ENCODE measurements at regions not wholly inside any gene's neighbourhood (a gene's known extent, or its start where the extent isn't known, plus 50 kb on each side); places are given as distances from the start of the nearest gene placed in this dataset.

DNA sequence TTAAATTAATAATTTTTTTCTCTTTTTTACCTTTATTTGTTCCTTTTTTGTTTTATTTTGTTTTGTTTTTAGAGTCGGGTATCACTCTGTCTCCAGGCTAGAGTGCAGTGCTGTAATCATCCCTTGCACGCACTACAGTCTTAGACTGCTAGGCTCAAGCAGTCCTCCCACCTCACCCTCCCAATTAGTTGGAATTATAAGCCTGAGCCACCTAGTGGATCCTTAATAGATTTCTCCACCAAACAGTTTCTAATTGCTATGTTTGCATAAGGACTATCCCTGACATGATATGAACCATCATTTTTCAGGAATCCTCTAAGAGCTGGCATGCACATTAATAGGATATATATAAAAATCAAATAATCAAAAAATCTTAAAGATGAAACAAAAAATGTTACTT lies 993.2 kb downstream of the OTOL1 start (continued):
- no peak for TF ChIP-seq EGR2 (tag by site-specific recombination; IDR thresholded peaks at IDR 0.05; ENCODE audit: low read depth)
- no peak for TF ChIP-seq ZBTB48 (tag by site-specific recombination; IDR thresholded peaks at IDR 0.05)
- TF ChIP-seq ZNF830 (tag by site-specific recombination; IDR thresholded peaks at IDR 0.05; ENCODE audit: low read depth) = no peak

DNA sequence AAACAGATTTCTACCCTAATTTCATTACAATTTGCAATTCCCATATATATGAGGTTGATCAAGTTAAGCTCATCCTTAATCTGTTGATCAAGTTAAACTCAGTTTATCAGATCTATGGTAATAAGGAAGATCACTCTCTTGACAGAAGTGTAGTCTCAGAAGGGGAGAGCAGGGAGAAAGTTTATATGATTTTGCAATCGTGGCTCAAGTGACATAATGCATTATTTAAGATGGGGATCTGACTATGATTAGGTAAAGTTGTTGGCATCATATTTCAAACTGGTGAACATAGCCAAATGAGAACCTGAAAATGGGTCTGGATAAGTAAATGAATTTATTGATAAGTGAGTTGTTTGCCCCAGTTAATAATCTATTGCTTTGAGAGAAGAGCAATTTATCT lies 995.3 kb downstream of the OTOL1 start:
- H3K36me3 ChIP-seq (ENCODE audit: control insufficient read depth in 2 of 2, insufficient read depth in 1 of 2, low read length in 2 of 2) = no peaks in the 10 kb centered on the region
- no peak overlapping the region for H3K4me3 ChIP-seq (ENCODE audit: low read depth, low read length)
- ChIA-PET CTCF (no interaction called here), POLR2A (no interaction called here)
- TF ChIP-seq, protein P1, sequence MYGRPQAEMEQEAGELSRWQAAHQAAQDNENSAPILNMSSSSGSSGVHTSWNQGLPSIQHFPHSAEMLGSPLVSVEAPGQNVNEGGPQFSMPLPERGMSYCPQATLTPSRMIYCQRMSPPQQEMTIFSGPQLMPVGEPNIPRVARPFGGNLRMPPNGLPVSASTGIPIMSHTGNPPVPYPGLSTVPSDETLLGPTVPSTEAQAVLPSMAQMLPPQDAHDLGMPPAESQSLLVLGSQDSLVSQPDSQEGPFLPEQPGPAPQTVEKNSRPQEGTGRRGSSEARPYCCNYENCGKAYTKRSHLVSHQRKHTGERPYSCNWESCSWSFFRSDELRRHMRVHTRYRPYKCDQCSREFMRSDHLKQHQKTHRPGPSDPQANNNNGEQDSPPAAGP (tag by site-specific recombination; IDR thresholded peaks at IDR 0.05) = no peak
- TF ChIP-seq SP3 (tag by site-specific recombination; IDR thresholded peaks at IDR 0.05) (no peak), HOXC10 (CRISPR knock-in tag; IDR thresholded peaks at IDR 0.05) (no peak), SCRT2 (tag by site-specific recombination; IDR thresholded peaks at IDR 0.05) (no peak), ZNF654 (tag by site-specific recombination; IDR thresholded peaks at IDR 0.05; ENCODE audit: low read depth) (no peak), YY1 (tag by site-specific recombination; IDR thresholded peaks at IDR 0.05) (no peak)
- no peak overlapping the region for H3K27ac ChIP-seq (ENCODE audit: extremely low read depth, low read depth, low read length)
- H3K4me1 ChIP-seq (ENCODE audit: control insufficient read depth, insufficient read depth, low read length) = no peaks in the 10 kb centered on the region
- H3K9me3 ChIP-seq (ENCODE audit: control insufficient read depth, insufficient read depth, low read depth, low read length) = no peaks in the 10 kb centered on the region

DNA sequence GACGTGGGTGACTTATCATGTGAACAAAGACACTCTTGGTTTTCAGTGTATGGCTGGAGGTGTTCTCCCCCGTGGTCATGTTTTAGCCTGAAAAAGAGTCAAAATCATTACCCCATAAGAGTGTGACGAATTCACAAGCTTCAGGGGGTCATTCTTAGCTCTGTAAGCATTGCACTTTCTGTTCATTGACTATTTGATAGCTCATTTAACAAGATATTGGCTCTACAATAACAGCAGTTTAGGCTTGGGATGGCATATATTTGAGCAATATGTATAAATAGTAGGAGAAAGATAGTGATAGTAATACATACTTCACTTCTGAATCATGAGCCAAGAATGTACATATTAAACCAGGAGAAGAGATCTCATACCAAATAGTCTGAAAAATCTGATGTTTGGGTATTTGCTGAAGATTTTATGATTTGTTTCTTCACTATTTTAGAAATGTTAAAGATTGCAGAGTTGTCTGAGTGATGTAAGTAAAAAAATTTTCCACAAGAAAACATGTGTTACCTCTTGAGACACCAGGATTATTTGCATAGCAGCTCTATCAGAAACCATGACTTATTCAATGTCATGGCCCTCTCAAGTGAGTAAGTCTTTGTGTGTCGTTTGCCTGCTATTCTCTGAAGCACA lies 996.0 kb downstream of the OTOL1 start:
- Histone ChIP-seq H3K27ac (ENCODE audit: extremely low read depth, low read depth, low read length) (no peak overlapping the region), H3K9me3 (ENCODE audit: control insufficient read depth, insufficient read depth, low read depth, low read length) (no peaks in the 10 kb centered on the region)
- TF ChIP-seq ZNF555 (tag by site-specific recombination; conservative IDR thresholded peaks at IDR 0.05) = no peak
- TF ChIP-seq, protein P2, sequence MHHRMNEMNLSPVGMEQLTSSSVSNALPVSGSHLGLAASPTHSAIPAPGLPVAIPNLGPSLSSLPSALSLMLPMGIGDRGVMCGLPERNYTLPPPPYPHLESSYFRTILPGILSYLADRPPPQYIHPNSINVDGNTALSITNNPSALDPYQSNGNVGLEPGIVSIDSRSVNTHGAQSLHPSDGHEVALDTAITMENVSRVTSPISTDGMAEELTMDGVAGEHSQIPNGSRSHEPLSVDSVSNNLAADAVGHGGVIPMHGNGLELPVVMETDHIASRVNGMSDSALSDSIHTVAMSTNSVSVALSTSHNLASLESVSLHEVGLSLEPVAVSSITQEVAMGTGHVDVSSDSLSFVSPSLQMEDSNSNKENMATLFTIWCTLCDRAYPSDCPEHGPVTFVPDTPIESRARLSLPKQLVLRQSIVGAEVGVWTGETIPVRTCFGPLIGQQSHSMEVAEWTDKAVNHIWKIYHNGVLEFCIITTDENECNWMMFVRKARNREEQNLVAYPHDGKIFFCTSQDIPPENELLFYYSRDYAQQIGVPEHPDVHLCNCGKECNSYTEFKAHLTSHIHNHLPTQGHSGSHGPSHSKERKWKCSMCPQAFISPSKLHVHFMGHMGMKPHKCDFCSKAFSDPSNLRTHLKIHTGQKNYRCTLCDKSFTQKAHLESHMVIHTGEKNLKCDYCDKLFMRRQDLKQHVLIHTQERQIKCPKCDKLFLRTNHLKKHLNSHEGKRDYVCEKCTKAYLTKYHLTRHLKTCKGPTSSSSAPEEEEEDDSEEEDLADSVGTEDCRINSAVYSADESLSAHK (tag by site-specific recombination; IDR thresholded peaks at IDR 0.05) = no peak

DNA sequence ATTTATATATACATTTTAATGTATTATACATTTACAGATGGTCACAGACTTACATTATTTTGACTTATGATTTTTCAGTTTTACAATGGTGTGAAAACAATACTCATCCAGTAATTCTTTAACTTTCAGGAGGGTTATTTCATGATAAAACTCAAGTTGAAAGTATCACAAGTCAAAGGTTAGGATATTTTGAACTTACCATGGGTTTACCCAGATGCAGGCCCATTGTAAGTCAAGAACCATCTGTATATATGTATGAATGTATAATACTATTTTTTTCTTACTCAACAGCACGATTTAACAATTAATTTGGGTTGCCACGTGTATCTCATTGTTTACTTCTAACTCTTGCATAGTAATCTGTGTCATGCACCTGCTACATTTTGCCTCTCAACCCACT lies 1002.0 kb downstream of the OTOL1 start:
- CTCF ChIA-PET = no interaction called here
- Histone ChIP-seq H3K9me3 (ENCODE audit: control insufficient read depth, insufficient read depth, low read depth, low read length) (no peaks in the 10 kb centered on the region), H3K4me3 (ENCODE audit: low read depth, low read length) (no peak overlapping the region), H3K36me3 (ENCODE audit: control insufficient read depth in 2 of 2, insufficient read depth in 1 of 2, low read length in 2 of 2) (no peaks in the 10 kb centered on the region), H3K27ac (ENCODE audit: extremely low read depth, low read depth, low read length) (no peak overlapping the region), H3K4me1 (ENCODE audit: control insufficient read depth, insufficient read depth, low read length) (no peaks in the 10 kb centered on the region)
- TF ChIP-seq MZF1 (tag by site-specific recombination; IDR thresholded peaks at IDR 0.05; ENCODE audit: borderline replicate concordance) = no peak
- no peak for TF ChIP-seq ZNF155 (tag by site-specific recombination; IDR thresholded peaks at IDR 0.05)
- POLR2A ChIA-PET = no interaction called here

More for the DNA sequence above, 996.0 kb downstream of the OTOL1 start:
- Histone ChIP-seq H3K4me3 (ENCODE audit: low read depth, low read length) (no peak overlapping the region), H3K4me1 (ENCODE audit: control insufficient read depth, insufficient read depth, low read length) (no peaks in the 10 kb centered on the region), H3K36me3 (ENCODE audit: control insufficient read depth in 2 of 2, insufficient read depth in 1 of 2, low read length in 2 of 2) (no peaks in the 10 kb centered on the region)
- ChIA-PET POLR2A (no interaction called here), CTCF (no interaction called here)

DNA sequence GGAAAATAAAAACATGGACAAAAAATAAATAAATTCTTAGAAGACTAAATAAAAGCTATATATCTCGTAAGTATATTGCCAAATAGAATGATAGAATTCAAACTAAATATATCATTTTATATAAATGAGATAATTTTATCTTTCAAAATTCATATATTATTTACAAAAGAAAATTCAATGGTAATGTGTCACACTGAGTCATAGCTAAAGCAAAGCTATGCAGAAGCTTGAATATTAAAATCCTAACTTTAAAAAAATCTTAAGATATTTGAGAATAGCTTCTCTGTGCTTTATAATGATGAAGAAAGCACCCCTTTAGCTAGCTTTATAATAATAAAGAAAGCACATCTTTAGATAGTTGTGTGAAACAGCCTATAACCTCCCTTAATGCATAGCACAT lies 1010.8 kb downstream of the OTOL1 start:
- POLR2A ChIA-PET = no interaction called here
- CTCF ChIA-PET = interaction anchor here (0.7 kb wide), 1 partner anchor 26 kb away, joined by 3 read pairs; no protein-coding TSS in a partner anchor
- TF ChIP-seq ZNF555 (tag by site-specific recombination; conservative IDR thresholded peaks at IDR 0.05) (no peak), ZNF561 (tag by site-specific recombination; IDR thresholded peaks at IDR 0.05; ENCODE audit: borderline replicate concordance) (no peak), TCF7L2 (IDR thresholded peaks at IDR 0.05; ENCODE audit: borderline replicate concordance, low read depth, low read length) (no peak), ZNF510 (tag by site-specific recombination; IDR thresholded peaks at IDR 0.05; ENCODE audit: insufficient replicate concordance) (no peak), ZNF629 (tag by site-specific recombination; IDR thresholded peaks at IDR 0.05) (no peak), ZNF169 (tag by site-specific recombination; IDR thresholded peaks at IDR 0.05) (no peak)
- TF ChIP-seq, protein P3, sequence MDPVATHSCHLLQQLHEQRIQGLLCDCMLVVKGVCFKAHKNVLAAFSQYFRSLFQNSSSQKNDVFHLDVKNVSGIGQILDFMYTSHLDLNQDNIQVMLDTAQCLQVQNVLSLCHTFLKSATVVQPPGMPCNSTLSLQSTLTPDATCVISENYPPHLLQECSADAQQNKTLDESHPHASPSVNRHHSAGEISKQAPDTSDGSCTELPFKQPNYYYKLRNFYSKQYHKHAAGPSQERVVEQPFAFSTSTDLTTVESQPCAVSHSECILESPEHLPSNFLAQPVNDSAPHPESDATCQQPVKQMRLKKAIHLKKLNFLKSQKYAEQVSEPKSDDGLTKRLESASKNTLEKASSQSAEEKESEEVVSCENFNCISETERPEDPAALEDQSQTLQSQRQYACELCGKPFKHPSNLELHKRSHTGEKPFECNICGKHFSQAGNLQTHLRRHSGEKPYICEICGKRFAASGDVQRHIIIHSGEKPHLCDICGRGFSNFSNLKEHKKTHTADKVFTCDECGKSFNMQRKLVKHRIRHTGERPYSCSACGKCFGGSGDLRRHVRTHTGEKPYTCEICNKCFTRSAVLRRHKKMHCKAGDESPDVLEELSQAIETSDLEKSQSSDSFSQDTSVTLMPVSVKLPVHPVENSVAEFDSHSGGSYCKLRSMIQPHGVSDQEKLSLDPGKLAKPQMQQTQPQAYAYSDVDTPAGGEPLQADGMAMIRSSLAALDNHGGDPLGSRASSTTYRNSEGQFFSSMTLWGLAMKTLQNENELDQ (tag by site-specific recombination; IDR thresholded peaks at IDR 0.05; ENCODE audit: low read depth) = no peak
- TF ChIP-seq, protein P4, sequence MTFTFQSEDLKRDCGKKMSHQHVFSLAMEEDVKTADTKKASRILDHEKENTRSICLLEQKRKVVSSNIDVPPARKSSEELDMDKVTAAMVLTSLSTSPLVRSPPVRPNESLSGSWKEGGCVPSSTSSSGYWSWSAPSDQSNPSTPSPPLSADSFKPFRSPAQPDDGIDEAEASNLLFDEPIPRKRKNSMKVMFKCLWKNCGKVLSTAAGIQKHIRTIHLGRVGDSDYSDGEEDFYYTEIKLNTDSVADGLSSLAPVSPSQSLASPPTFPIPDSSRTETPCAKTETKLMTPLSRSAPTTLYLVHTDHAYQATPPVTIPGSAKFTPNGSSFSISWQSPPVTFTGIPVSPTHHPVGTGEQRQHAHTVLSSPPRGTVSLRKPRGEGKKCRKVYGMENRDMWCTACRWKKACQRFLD (tag by site-specific recombination; IDR thresholded peaks at IDR 0.05) = no peak

More for the DNA sequence above, 1010.8 kb downstream of the OTOL1 start:
- Histone ChIP-seq H3K27ac (ENCODE audit: extremely low read depth, low read depth, low read length) (no peak overlapping the region), H3K9me3 (ENCODE audit: control insufficient read depth, insufficient read depth, low read depth, low read length) (no peaks in the 10 kb centered on the region), H3K4me3 (ENCODE audit: low read depth, low read length) (no peak overlapping the region), H3K4me1 (ENCODE audit: control insufficient read depth, insufficient read depth, low read length) (no peaks in the 10 kb centered on the region), H3K36me3 (ENCODE audit: control insufficient read depth in 2 of 2, insufficient read depth in 1 of 2, low read length in 2 of 2) (no peaks in the 10 kb centered on the region)
